GM23248 (cell line): ENCODE measurements at regions not wholly inside any gene's neighbourhood (a gene's known extent, or its start where the extent isn't known, plus 50 kb on each side); places are given as distances from the start of the nearest gene placed in this dataset.

Experiments
- DNase-seq: peaks from one replicate; pipeline ENCODE4 v3.0.0-alpha.2; 2015
- H2AFZ ChIP-seq: fragments of 200-600 bp; sonication (generic); 2 replicates; pipeline ENCODE4 v1.6.1; 2016; ENCODE audit warnings: antibody characterized with exemption
- H3F3A ChIP-seq: fragments of 200-600 bp; sonication (generic); 2 replicates; pipeline ENCODE4 v1.6.1; 2016; ENCODE audit warnings: mild to moderate bottlenecking, antibody characterized with exemption, mixed run types; ENCODE audit not compliant: insufficient read depth
- H3K27ac ChIP-seq: fragments of 200-600 bp; sonication (generic); 2 replicates; pipeline ENCODE4 v1.5.1; 2016; ENCODE audit warnings: mild to moderate bottlenecking
- H3K27me3 ChIP-seq: fragments of 200-600 bp; sonication (generic); replicated peaks from 2 replicates; pipeline ENCODE4 v1.6.1; 2016; ENCODE audit warnings: mild to moderate bottlenecking; ENCODE audit not compliant: insufficient read depth
- H3K36me3 ChIP-seq: fragments of 200-600 bp; sonication (generic); 2 replicates; pipeline ENCODE4 v1.6.1; 2016; ENCODE audit warnings: low read depth, mild to moderate bottlenecking
- H3K4me1 ChIP-seq: fragments of 200-600 bp; sonication (generic); 2 replicates; pipeline ENCODE4 v1.6.1; 2016; ENCODE audit warnings: mild to moderate bottlenecking; ENCODE audit not compliant: insufficient read depth
- H3K4me2 ChIP-seq: fragments of 200-600 bp; sonication (generic); one replicate; pipeline ENCODE4 v1.6.1; 2016; ENCODE audit warnings: mild to moderate bottlenecking; ENCODE audit not compliant: unreplicated experiment
- H3K4me3 ChIP-seq: fragments of 200-600 bp; sonication (generic); 2 replicates; pipeline ENCODE4 v1.5.1; 2016; ENCODE audit warnings: mild to moderate bottlenecking
- H3K79me2 ChIP-seq: fragments of 200-600 bp; sonication (generic); 2 replicates; pipeline ENCODE4 v1.6.1; 2016; ENCODE audit warnings: mild to moderate bottlenecking; ENCODE audit not compliant: insufficient read depth
- H3K9ac ChIP-seq: fragments of 200-600 bp; sonication (generic); 2 replicates; pipeline ENCODE4 v1.6.1; 2016; ENCODE audit warnings: mild to moderate bottlenecking
- H3K9me2 ChIP-seq: fragments of 200-600 bp; sonication (generic); 2 replicates; pipeline ENCODE4 v1.6.1; 2016; ENCODE audit warnings: mixed run types, mild to moderate bottlenecking, moderate library complexity; ENCODE audit not compliant: insufficient read depth
- H3K9me3 ChIP-seq: fragments of 200-600 bp; sonication (generic); one replicate; pipeline ENCODE4 v1.6.1; 2017; ENCODE audit warnings: low read depth
- H4K20me1 ChIP-seq: fragments of 200-600 bp; sonication (generic); 2 replicates; pipeline ENCODE4 v1.6.0; 2016; ENCODE audit not compliant: insufficient read depth
- EZH2 ChIP-seq: fragments of 200-600 bp; sonication (generic); IDR thresholded peaks from 2 replicates; pipeline ENCODE4 v1.6.1; 2018; ENCODE audit warnings: antibody characterized with exemption, mild to moderate bottlenecking; ENCODE audit not compliant: insufficient read depth, poor library complexity, severe bottlenecking
- EZH2phosphoT487 ChIP-seq: fragments of 200-600 bp; sonication (generic); IDR thresholded peaks from 2 replicates; pipeline ENCODE4 v1.6.1; 2018; ENCODE audit warnings: antibody characterized with exemption, moderate library complexity, mild to moderate bottlenecking, low read depth; ENCODE audit not compliant: insufficient read depth
- WGBS, 2 experiments: methylation state at CpG; one replicate each; pipeline ENCODE4 v1.1.6; 2015 to 2017; ENCODE audit warnings: low lambda C conversion rate in 2 of 2, low coverage in 1 of 2; ENCODE audit errors: missing lambda C conversion rate in 2 of 2; 5-methylcytosine and 5-hydroxymethylcytosine counted together
- in situ Hi-C: fragments of 300-500 bp; cut with MboI; formaldehyde crosslinking; loops from 2 replicates; pipeline ENCODE4 v1.15.0; 2020

DNA sequence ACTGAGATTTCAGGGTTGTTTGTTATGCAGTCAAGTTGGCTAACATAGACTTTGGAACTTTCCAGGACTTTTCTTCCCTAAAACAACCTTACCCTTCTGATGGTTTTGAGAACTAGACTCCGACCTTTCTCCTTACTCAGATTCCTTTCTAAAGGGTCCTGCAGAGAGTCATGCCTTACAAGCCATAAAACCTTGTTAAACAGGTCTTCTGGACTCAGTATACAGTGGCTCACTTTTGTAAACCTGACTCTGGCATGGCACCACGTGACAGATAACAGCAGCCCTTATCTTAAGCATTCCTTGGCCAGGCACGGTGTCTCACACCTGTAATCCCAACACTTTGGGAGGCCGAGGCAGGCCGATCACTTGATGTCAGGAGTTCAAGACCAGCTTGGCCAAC is 253.2 kb upstream of the RAB6C start:
- 10 to 19% methylated on average over 5 of the region's 5 CpGs for WGBS, 2 experiments
- no peak overlapping the region for H3K4me2 ChIP-seq
- no peak overlapping the region for H3K27ac ChIP-seq
- H3K9ac ChIP-seq, result no peak overlapping the region
- no peak overlapping the region for H2AFZ ChIP-seq
- H4K20me1 ChIP-seq, result no peaks in the 10 kb centered on the region
- H3K79me2 ChIP-seq, result no peaks in the 10 kb centered on the region
- no peaks in the 10 kb centered on the region for H3K9me2 ChIP-seq
- H3K27me3 ChIP-seq, result no peaks in the 10 kb centered on the region
- in situ Hi-C loops, result no loop called here
- H3K36me3 ChIP-seq, result no peaks in the 10 kb centered on the region
- TF ChIP-seq EZH2 (no peak), EZH2phosphoT487 (no peak)
- no peaks in the 10 kb centered on the region for H3F3A ChIP-seq
- H3K4me1 ChIP-seq, result no peaks in the 10 kb centered on the region
- DNase-seq, result no peak
- no peaks in the 10 kb centered on the region for H3K9me3 ChIP-seq
- no peak overlapping the region for H3K4me3 ChIP-seq

- no peaks in the 10 kb centered on the region for H3K79me2 ChIP-seq
- no peak for TF ChIP-seq EZH2
- H3K9me3 ChIP-seq, result no peaks in the 10 kb centered on the region
- H3K4me3 ChIP-seq, result no peak overlapping the region
- in situ Hi-C loops, result no loop called here
- no peaks in the 10 kb centered on the region for H3K9me2 ChIP-seq
- H3K27ac ChIP-seq, result no peak overlapping the region
- H4K20me1 ChIP-seq, result no peaks in the 10 kb centered on the region
- no peaks in the 10 kb centered on the region for H3F3A ChIP-seq
- no peaks in the 10 kb centered on the region for H3K36me3 ChIP-seq
- no peaks in the 10 kb centered on the region for H3K27me3 ChIP-seq
- WGBS, 2 experiments, result 34 to 37% methylated on average over 4 of the region's 4 CpGs
- no peak for DNase-seq
- no peak overlapping the region for H3K9ac ChIP-seq
- H3K4me1 ChIP-seq, result no peaks in the 10 kb centered on the region
- no peak overlapping the region for H3K4me2 ChIP-seq
- H2AFZ ChIP-seq, result no peak overlapping the region
These were observed 252.2 kb upstream of the RAB6C start for GRCh38 chr2:129727286-129727685.

DNA sequence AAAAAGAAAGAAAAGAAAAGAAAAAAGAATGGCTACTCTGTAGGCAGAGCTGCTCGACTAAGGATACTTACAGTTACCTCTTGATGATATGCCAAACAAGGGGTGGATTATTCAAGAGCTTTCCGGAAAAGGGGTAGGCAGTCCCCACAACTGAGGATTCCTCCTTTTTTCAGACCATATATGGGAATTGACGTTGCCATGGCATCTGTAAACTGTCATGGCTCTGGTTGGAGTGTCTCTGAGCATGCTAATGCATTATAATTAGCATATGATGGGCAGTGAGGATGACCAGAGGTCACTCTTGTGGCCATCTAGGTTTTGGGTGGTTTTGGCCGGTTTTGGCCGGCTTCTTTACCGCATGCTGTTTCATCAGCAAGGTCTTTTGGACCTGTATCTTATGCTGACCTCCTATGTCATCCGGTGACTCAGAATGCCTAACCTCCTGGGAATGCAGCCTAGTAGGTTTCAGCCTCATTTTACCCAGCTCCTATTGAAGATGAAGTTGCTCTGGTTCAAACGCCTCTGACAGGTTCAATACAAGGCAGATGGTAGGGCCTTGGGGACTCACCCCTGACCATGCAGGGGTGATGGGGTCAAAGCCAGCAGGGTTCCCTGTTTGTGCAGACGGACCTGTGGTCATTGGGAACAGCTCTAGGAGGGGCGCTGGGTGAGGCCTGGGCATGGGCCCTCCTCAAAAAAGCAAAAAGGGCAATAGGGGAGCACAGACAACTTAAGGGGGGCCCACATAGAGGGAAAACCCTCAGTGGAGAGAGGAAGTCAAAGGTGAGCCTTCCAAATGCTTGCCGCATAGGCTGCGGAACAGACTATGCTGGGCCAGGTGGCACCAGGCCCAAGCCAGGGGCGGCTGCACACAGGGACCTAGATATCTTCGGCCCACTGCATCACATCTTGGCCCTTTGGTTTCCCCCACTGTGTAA is 251.2 kb upstream of the RAB6C start:
- H3K36me3 ChIP-seq, result no peaks in the 10 kb centered on the region
- DNase-seq, result no peak
- H3K4me3 ChIP-seq, result no peak overlapping the region

DNA sequence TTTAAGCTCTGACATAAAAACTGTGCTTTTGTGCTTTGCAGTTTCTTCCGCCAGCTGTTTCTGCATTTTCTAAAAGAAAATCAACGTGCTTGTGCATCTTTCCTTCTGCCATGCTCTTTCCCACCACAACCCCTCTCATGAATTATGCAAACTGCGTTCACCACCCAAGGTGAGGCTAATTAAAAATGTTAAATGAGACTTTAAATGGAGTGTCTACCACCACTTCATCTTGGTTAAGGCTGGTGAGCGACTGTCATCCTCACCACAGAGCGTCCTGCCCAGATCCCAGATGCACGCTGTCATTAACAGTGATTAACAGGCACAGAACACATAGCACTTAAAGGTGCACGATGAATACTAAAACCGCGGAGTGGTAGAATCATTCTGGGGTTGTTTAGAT is 250.5 kb upstream of the RAB6C start:
- Histone ChIP-seq H3K36me3 (no peaks in the 10 kb centered on the region), H3K9me3 (no peaks in the 10 kb centered on the region), H3K4me1 (no peaks in the 10 kb centered on the region), H3K4me3 (no peak overlapping the region), H3F3A (no peaks in the 10 kb centered on the region), H2AFZ (no peak overlapping the region), H3K79me2 (no peaks in the 10 kb centered on the region), H3K27me3 (no peaks in the 10 kb centered on the region), H3K9ac (no peak overlapping the region), H3K9me2 (no peaks in the 10 kb centered on the region), H4K20me1 (no peaks in the 10 kb centered on the region), H3K27ac (no peak overlapping the region), H3K4me2 (no peak overlapping the region)
- 61 to 68% methylated on average over 9 of the region's 9 CpGs for WGBS, 2 experiments
- TF ChIP-seq EZH2phosphoT487 (no peak), EZH2 (no peak)
- no peak for DNase-seq
- in situ Hi-C loops, result no loop called here

More for the DNA sequence above, 251.2 kb upstream of the RAB6C start:
- TF ChIP-seq EZH2 (no peak), EZH2phosphoT487 (no peak)
- in situ Hi-C loops, result no loop called here
- no peaks in the 10 kb centered on the region for H3K27me3 ChIP-seq
- no peak overlapping the region for H3K4me2 ChIP-seq
- no peaks in the 10 kb centered on the region for H3F3A ChIP-seq
- no peaks in the 10 kb centered on the region for H3K79me2 ChIP-seq
- no peak overlapping the region for H2AFZ ChIP-seq
- no peak overlapping the region for H3K9ac ChIP-seq
- no peaks in the 10 kb centered on the region for H3K4me1 ChIP-seq
- no peaks in the 10 kb centered on the region for H3K9me2 ChIP-seq
- no peaks in the 10 kb centered on the region for H4K20me1 ChIP-seq
- 54 to 57% methylated on average over 14 of the region's 14 CpGs for WGBS, 2 experiments
- H3K27ac ChIP-seq, result no peak overlapping the region
- no peaks in the 10 kb centered on the region for H3K9me3 ChIP-seq
